ENCODE measurements at regions not wholly inside any gene's neighbourhood (a gene's known extent, or its start where the extent isn't known, plus 50 kb on each side); places are given as distances from the start of the nearest gene placed in this dataset.

GRCh38 chr2:149808556-149808955 lies 221.0 kb upstream of the MMADHC start:
- TF ChIP-seq CTCF (conservative IDR thresholded peaks at IDR 0.05; ENCODE audit: low read length): no peak
- no peak for TF ChIP-seq EZH2phosphoT487 (IDR thresholded peaks at IDR 0.05; ENCODE audit: borderline replicate concordance)

All from Loucy (cell line).